GM12872 (cell line): ENCODE measurements at regions not wholly inside any gene's neighbourhood (a gene's known extent, or its start where the extent isn't known, plus 50 kb on each side); places are given as distances from the start of the nearest gene placed in this dataset.

Experiments used
- TF ChIP-seq, protein P1 (sequence below): IDR thresholded peaks from 3 replicates; pipeline ENCODE4 v1.5.1; 2011; ENCODE audit warnings: low read depth, mild to moderate bottlenecking, low read length, moderate library complexity; ENCODE audit not compliant: insufficient read depth

DNA sequence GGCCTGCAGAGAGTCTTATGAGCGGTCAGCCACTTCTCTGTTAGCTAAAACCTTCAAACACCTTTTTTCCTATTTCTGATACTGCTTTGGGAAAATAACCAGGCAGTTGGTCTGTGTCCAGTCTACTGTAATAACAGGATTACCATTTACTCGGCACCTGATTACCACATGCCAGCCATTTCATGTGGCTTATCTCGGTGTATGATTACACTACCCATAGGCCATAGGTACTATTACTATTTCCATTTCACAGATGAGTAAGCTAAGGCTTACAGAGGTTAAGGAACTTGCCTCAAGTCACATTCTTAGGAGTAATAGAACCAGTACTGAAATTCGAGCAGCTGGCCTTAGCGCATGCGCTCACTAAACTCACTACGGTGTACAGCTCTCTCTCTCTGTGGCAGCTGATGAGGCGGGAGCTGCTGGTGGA lies 147.2 kb upstream of the L3MBTL4 start:
- TF ChIP-seq, protein P1, sequence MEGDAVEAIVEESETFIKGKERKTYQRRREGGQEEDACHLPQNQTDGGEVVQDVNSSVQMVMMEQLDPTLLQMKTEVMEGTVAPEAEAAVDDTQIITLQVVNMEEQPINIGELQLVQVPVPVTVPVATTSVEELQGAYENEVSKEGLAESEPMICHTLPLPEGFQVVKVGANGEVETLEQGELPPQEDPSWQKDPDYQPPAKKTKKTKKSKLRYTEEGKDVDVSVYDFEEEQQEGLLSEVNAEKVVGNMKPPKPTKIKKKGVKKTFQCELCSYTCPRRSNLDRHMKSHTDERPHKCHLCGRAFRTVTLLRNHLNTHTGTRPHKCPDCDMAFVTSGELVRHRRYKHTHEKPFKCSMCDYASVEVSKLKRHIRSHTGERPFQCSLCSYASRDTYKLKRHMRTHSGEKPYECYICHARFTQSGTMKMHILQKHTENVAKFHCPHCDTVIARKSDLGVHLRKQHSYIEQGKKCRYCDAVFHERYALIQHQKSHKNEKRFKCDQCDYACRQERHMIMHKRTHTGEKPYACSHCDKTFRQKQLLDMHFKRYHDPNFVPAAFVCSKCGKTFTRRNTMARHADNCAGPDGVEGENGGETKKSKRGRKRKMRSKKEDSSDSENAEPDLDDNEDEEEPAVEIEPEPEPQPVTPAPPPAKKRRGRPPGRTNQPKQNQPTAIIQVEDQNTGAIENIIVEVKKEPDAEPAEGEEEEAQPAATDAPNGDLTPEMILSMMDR, result no peak

GRCh38 chr18:6563896-6564295 lies 149.2 kb upstream of the L3MBTL4 start:
- TF ChIP-seq, protein P1, result no peak

DNA sequence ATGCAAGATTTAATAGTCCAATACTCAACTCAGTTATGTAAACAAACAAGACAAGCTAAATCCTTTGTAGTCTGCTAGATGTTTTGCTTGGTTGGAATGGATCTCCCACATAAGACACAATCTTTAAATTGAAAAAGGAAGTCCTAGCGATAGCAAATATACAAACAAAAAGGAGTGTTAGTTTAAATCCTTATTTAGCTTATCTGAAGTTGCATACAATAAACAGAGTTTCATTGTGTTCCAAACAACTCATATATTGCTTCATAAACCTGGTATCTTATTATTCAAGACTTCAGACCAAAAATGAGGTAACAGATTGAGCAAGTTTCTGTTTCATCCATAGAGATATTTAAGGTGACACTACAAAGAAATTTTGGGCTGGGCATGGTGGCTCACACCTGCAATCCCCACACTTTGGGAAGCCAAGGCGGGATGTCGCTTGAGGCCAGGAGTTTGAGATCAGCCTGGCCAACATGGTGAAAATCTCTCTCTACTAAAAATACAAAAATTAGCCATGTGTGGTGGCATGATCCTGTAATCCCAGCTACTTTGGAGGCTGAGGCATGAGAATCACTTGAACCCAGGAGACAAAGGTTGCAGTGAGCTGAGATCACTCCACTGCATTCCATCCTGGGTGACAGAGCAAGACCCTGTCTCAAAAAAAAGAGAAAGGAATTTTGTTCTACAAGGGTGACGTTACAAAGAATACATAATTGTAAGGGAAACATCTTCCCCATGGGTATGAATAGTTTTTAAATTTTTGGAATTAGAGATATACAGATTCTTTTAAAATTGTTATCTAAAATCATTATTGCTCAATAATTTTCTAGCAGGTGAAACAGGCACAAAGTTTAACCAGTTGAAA lies 150.5 kb upstream of the L3MBTL4 start:
- TF ChIP-seq, protein P1, result no peak

GRCh38 chr18:6565815-6566081 lies 151.0 kb upstream of the L3MBTL4 start:
- TF ChIP-seq, protein P1, result no peak

- TF ChIP-seq, protein P1, result no peak
Measured at GRCh38 chr18:6566338-6566911, 151.7 kb upstream of the L3MBTL4 start.

DNA sequence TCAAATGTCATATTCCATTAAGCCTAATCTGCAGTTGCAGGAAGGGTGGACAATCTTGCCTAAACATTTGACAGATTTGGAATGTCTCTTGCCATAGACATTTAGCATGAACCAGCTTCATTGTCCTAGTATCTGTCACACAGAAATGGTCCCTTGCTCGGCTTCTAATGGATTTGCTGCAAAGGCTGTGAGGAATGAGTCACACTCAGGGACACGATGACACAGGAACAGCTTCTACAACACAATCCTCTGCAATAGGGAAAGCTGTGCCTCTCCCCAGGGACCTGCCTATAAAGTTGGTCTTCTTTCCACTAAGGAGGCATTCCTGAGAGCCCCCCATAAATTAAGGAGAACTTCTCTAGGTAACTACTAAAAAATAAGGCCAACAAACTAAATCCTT lies 155.1 kb upstream of the L3MBTL4 start:
- TF ChIP-seq, protein P1, result no peak

- TF ChIP-seq, protein P1, result no peak
Measured at GRCh38 chr18:6570581-6571238, 156.0 kb upstream of the L3MBTL4 start.
